NT2/D1 (cell line): ENCODE measurements at regions not wholly inside any gene's neighbourhood (a gene's known extent, or its start where the extent isn't known, plus 50 kb on each side); places are given as distances from the start of the nearest gene placed in this dataset.
"Not testable (repeated sequence)": the region's sequence is repeated elsewhere in the genome, so short reads cannot be mapped to it uniquely, and the experiment has no call there.

Experiments
- DNase-seq: peaks from one replicate; pipeline ENCODE4 v3.0.0-alpha.2; 2011; ENCODE audit warnings: low read depth, low spot score
- H3K27me3 ChIP-seq: 2 replicates; pipeline ENCODE4 v1.6.0; 2011; ENCODE audit warnings: mild to moderate bottlenecking; ENCODE audit not compliant: insufficient read length, insufficient read depth
- H3K36me3 ChIP-seq: 2 replicates; pipeline ENCODE4 v1.6.1; 2011; ENCODE audit warnings: mild to moderate bottlenecking, low read length, mixed read lengths; ENCODE audit not compliant: insufficient read depth, insufficient read length
- H3K4me1 ChIP-seq: 2 replicates; pipeline ENCODE4 v1.5.1; 2011; ENCODE audit not compliant: insufficient read depth, insufficient read length
- H3K4me3 ChIP-seq: 2 replicates; pipeline ENCODE4 v1.5.1; 2011; ENCODE audit warnings: low read depth; ENCODE audit not compliant: insufficient read length
- H3K9ac ChIP-seq: 2 replicates; pipeline ENCODE4 v1.6.0; 2011; ENCODE audit warnings: low read depth; ENCODE audit not compliant: insufficient read length
- H3K9me3 ChIP-seq: 2 replicates; pipeline ENCODE4 v1.5.1; 2011; ENCODE audit warnings: mild to moderate bottlenecking, low read length; ENCODE audit not compliant: insufficient read depth
- SUZ12 ChIP-seq: IDR thresholded peaks from 2 replicates; pipeline ENCODE4 v1.6.1; 2011; ENCODE audit not compliant: insufficient read length, insufficient read depth; ENCODE audit errors: extremely low read depth
- YY1 ChIP-seq: IDR thresholded peaks from 2 replicates; pipeline ENCODE4 v1.6.1; 2011; ENCODE audit not compliant: insufficient read length, insufficient read depth
- ZNF274 ChIP-seq: IDR thresholded peaks from 2 replicates; pipeline ENCODE4 v1.6.1; 2011; ENCODE audit warnings: mild to moderate bottlenecking, low read depth, low read length

GRCh38 chr13:96934889-96935489 lies 59.3 kb downstream of the OXGR1 start:
- Histone ChIP-seq H3K36me3 (no peaks in the 10 kb centered on the region), H3K4me3 (no peak overlapping the region), H3K9ac (no peak overlapping the region), H3K4me1 (no peaks in the 10 kb centered on the region), H3K27me3 (no peaks in the 10 kb centered on the region), H3K9me3 (no peaks in the 10 kb centered on the region)
- DNase-seq = no peak
- TF ChIP-seq ZNF274 (no peak), YY1 (no peak), SUZ12 (no peak)

GRCh38 chr13:96925916-96926628 lies 68.2 kb downstream of the OXGR1 start:
- Histone ChIP-seq H3K36me3 (no peaks in the 10 kb centered on the region), H3K27me3 (no peaks in the 10 kb centered on the region), H3K4me3 (no peak overlapping the region), H3K4me1 (no peaks in the 10 kb centered on the region), H3K9ac (no peak overlapping the region), H3K9me3 (no peaks in the 10 kb centered on the region)
- DNase-seq = no peak
- TF ChIP-seq YY1 = no peak
- TF ChIP-seq SUZ12 = no peak

GRCh38 chr13:96925477-96925876 lies 68.8 kb downstream of the OXGR1 start:
- Histone ChIP-seq H3K27me3 (no peaks in the 10 kb centered on the region), H3K9ac (no peak overlapping the region), H3K36me3 (no peaks in the 10 kb centered on the region), H3K4me1 (no peaks in the 10 kb centered on the region), H3K9me3 (no peaks in the 10 kb centered on the region), H3K4me3 (no peak overlapping the region)
- TF ChIP-seq SUZ12 = no peak
- TF ChIP-seq YY1 = no peak
- DNase-seq = no peak

- not testable (repeated sequence) for H3K27me3 ChIP-seq, H3K9ac ChIP-seq, H3K4me3 ChIP-seq, DNase-seq, H3K36me3 ChIP-seq, H3K4me1 ChIP-seq, H3K9me3 ChIP-seq
Observed at GRCh38 chr13:96918861-96919631, 75.2 kb downstream of the OXGR1 start.

GRCh38 chr13:96904232-96904631 lies 90.0 kb downstream of the OXGR1 start:
- Histone ChIP-seq H3K9ac (no peak overlapping the region), H3K4me3 (no peak overlapping the region), H3K27me3 (no peaks in the 10 kb centered on the region), H3K36me3 (no peaks in the 10 kb centered on the region), H3K4me1 (no peaks in the 10 kb centered on the region), H3K9me3 (no peaks in the 10 kb centered on the region)
- no peak for DNase-seq
- TF ChIP-seq YY1 = no peak
- no peak for TF ChIP-seq SUZ12

- no peak for DNase-seq
- TF ChIP-seq ZNF274 (no peak), YY1 (no peak), SUZ12 (no peak)
- H3K9ac ChIP-seq = no peak overlapping the region
- H3K4me1 ChIP-seq = no peaks in the 10 kb centered on the region
- H3K4me3 ChIP-seq = no peak overlapping the region
- no peaks in the 10 kb centered on the region for H3K9me3 ChIP-seq
- H3K36me3 ChIP-seq = no peaks in the 10 kb centered on the region
- H3K27me3 ChIP-seq = no peaks in the 10 kb centered on the region
Observed at GRCh38 chr13:96903085-96903484, 91.2 kb downstream of the OXGR1 start.

- no peaks in the 10 kb centered on the region for H3K27me3 ChIP-seq
- DNase-seq = no peak
- H3K36me3 ChIP-seq = no peaks in the 10 kb centered on the region
- no peaks in the 10 kb centered on the region for H3K4me1 ChIP-seq
- no peaks in the 10 kb centered on the region for H3K9me3 ChIP-seq
- TF ChIP-seq ZNF274 (no peak), SUZ12 (no peak), YY1 (no peak)
- H3K4me3 ChIP-seq = no peak overlapping the region
- H3K9ac ChIP-seq = no peak overlapping the region
Observed at GRCh38 chr13:96900986-96901385, 93.3 kb downstream of the OXGR1 start.
